H9 (cell line): ENCODE measurements at regions not wholly inside any gene's neighbourhood (a gene's known extent, or its start where the extent isn't known, plus 50 kb on each side); places are given as distances from the start of the nearest gene placed in this dataset.

Source experiments
- DNase-seq: peaks from one replicate; pipeline ENCODE4 v3.0.0-alpha.2; 2017
- H2AFZ ChIP-seq: one replicate; pipeline ENCODE4 v1.6.1; 2013; ENCODE audit warnings: mild to moderate bottlenecking, low read length, control low read depth, moderate library complexity
- H2AK5ac ChIP-seq: 2 replicates; pipeline ENCODE4 v1.6.1; 2013; ENCODE audit warnings: low read length, control low read depth, mixed read lengths; ENCODE audit not compliant: insufficient read length
- H2BK120ac ChIP-seq: one replicate; pipeline ENCODE4 v1.6.1; 2013; ENCODE audit warnings: low read depth, mild to moderate bottlenecking, low read length, control low read depth, inconsistent platforms; ENCODE audit not compliant: poor library complexity, severe bottlenecking
- H2BK12ac ChIP-seq: 2 replicates; pipeline ENCODE4 v1.6.1; 2013; ENCODE audit warnings: low read length, control low read depth, mixed read lengths, low read depth; ENCODE audit not compliant: insufficient read length
- H2BK15ac ChIP-seq: 2 replicates; pipeline ENCODE4 v1.6.1; 2013; ENCODE audit warnings: low read depth, low read length, control low read depth
- H2BK20ac ChIP-seq: one replicate; pipeline ENCODE4 v1.6.1; 2013; ENCODE audit warnings: low read depth, mild to moderate bottlenecking, low read length, control low read depth, inconsistent platforms; ENCODE audit not compliant: poor library complexity, severe bottlenecking
- H2BK5ac ChIP-seq: 2 replicates; pipeline ENCODE4 v1.6.1; 2013; ENCODE audit warnings: low read length, control low read depth, mixed read lengths; ENCODE audit not compliant: insufficient read length
- H3K14ac ChIP-seq: 2 replicates; pipeline ENCODE4 v1.6.1; 2013; ENCODE audit warnings: low read length, control low read depth; ENCODE audit not compliant: insufficient read depth
- H3K18ac ChIP-seq: 2 replicates; pipeline ENCODE4 v1.6.1; 2013; ENCODE audit warnings: low read depth, mild to moderate bottlenecking, mixed read lengths, low read length, control low read depth; ENCODE audit not compliant: insufficient read length
- H3K23ac ChIP-seq: 2 replicates; pipeline ENCODE4 v1.6.1; 2013; ENCODE audit warnings: low read length, control low read depth, mixed read lengths, low read depth; ENCODE audit not compliant: insufficient read length
- H3K23me2 ChIP-seq: 2 replicates; pipeline ENCODE4 v1.6.1; 2013; ENCODE audit warnings: low read depth, mild to moderate bottlenecking, mixed read lengths, low read length, control low read depth; ENCODE audit not compliant: insufficient read length, poor library complexity, severe bottlenecking
- H3K27ac ChIP-seq: 2 replicates; pipeline ENCODE4 v1.5.1; 2013; ENCODE audit warnings: low read length, control low read depth, mixed read lengths, low read depth; ENCODE audit not compliant: insufficient read length
- H3K27me3 ChIP-seq: 2 replicates; pipeline ENCODE4 v1.6.1; 2013; ENCODE audit warnings: low read length, control low read depth, inconsistent platforms; ENCODE audit not compliant: insufficient read depth
- H3K4ac ChIP-seq: 2 replicates; pipeline ENCODE4 v1.6.1; 2013; ENCODE audit warnings: low read depth, mild to moderate bottlenecking, control low read depth, inconsistent platforms, low read length, moderate library complexity
- H3K4me1 ChIP-seq: 2 replicates; pipeline ENCODE4 v1.6.1; 2013; ENCODE audit warnings: low read length, control low read depth, inconsistent platforms; ENCODE audit not compliant: insufficient read depth
- H3K4me2 ChIP-seq: 2 replicates; pipeline ENCODE4 v1.6.1; 2013; ENCODE audit warnings: low read length, control low read depth, mixed read lengths; ENCODE audit not compliant: insufficient read length, insufficient read depth
- H3K56ac ChIP-seq: 2 replicates; pipeline ENCODE4 v1.6.1; 2013; ENCODE audit warnings: low read depth, mild to moderate bottlenecking, mixed read lengths, low read length, control low read depth; ENCODE audit not compliant: insufficient read length
- H3K79me1 ChIP-seq: 2 replicates; pipeline ENCODE4 v1.6.1; 2013; ENCODE audit warnings: low read depth, mild to moderate bottlenecking, moderate library complexity, low read length, control low read depth, inconsistent platforms; ENCODE audit not compliant: insufficient read depth, poor library complexity, severe bottlenecking
- H3K79me2 ChIP-seq: 2 replicates; pipeline ENCODE4 v1.6.1; 2013; ENCODE audit warnings: low read length, control low read depth, inconsistent platforms; ENCODE audit not compliant: insufficient read depth
- H3K9ac ChIP-seq: 2 replicates; pipeline ENCODE4 v1.6.1; 2013; ENCODE audit warnings: low read length, control low read depth, mixed read lengths; ENCODE audit not compliant: insufficient read length; ENCODE audit errors: extremely low read depth
- H3K9me3 ChIP-seq: one replicate; pipeline ENCODE4 v1.6.1; 2013; ENCODE audit warnings: low read depth, low read length, inconsistent platforms; ENCODE audit not compliant: control insufficient read depth
- H3T11ph ChIP-seq: one replicate; pipeline ENCODE4 v1.6.1; 2013; ENCODE audit warnings: mild to moderate bottlenecking, low read length, control low read depth, inconsistent platforms
- H4K20me1 ChIP-seq: one replicate; pipeline ENCODE4 v1.6.1; 2013; ENCODE audit not compliant: control insufficient read depth, insufficient read length, insufficient read depth
- H4K5ac ChIP-seq: 2 replicates; pipeline ENCODE4 v1.6.1; 2013; ENCODE audit warnings: low read depth, mild to moderate bottlenecking, mixed read lengths, low read length, control low read depth; ENCODE audit not compliant: insufficient read length
- H4K8ac ChIP-seq: replicated peaks from 2 replicates; pipeline ENCODE4 v1.6.1; 2013; ENCODE audit warnings: low read length, control low read depth, mixed read lengths, low read depth; ENCODE audit not compliant: insufficient read length
- H4K91ac ChIP-seq: 2 replicates; pipeline ENCODE4 v1.6.1; 2013; ENCODE audit warnings: low read depth, mild to moderate bottlenecking, moderate library complexity, mixed read lengths, low read length, control low read depth; ENCODE audit not compliant: insufficient read length
- H3K27ac Mint-ChIP-seq, 3 experiments: 2 replicates in 2 of 3; 3 replicates in 1 of 3; pipeline ENCODE4 v1.8.0; 2020 to 2021; ENCODE audit warnings: mixed read lengths in 3 of 3, mild to moderate bottlenecking in 1 of 3, moderate library complexity in 1 of 3
- H3K27me3 Mint-ChIP-seq: 2 replicates; pipeline ENCODE4 v1.8.0; 2021; ENCODE audit warnings: low read depth, mild to moderate bottlenecking, moderate library complexity, mixed read lengths
- H3K36me3 Mint-ChIP-seq, 3 experiments: 2 replicates in 2 of 3; 3 replicates in 1 of 3; pipeline ENCODE4 v1.8.0; 2020 to 2021; ENCODE audit warnings: low read depth in 3 of 3, mixed read lengths in 3 of 3; ENCODE audit not compliant: insufficient read depth in 1 of 3
- H3K4me1 Mint-ChIP-seq, 2 experiments: 2 replicates each; pipeline ENCODE4 v1.8.0; 2020; ENCODE audit warnings: mixed read lengths in 2 of 2
- H3K4me3 Mint-ChIP-seq, 2 experiments: 2 replicates in 1 of 2; 3 replicates in 1 of 2; pipeline ENCODE4 v1.8.0; 2020 to 2021; ENCODE audit warnings: mild to moderate bottlenecking in 2 of 2, mixed read lengths in 2 of 2, moderate library complexity in 1 of 2
- H3K9me3 Mint-ChIP-seq, 2 experiments: 2 replicates in 1 of 2; 3 replicates in 1 of 2; pipeline ENCODE4 v1.8.0; 2020; ENCODE audit warnings: mild to moderate bottlenecking in 2 of 2, mixed read lengths in 2 of 2, moderate library complexity in 1 of 2
- whole genome bisulfite sequencing: extraction: QIAGEN DNeasy Blood & Tissue Kit; methylation state at CpG from one replicate; pipeline ENCODE4 v1.1.7; 2013; ENCODE audit warnings: missing lambda C conversion rate, low lambda C conversion rate, mixed read lengths; ENCODE audit not compliant: insufficient read length; ENCODE audit errors: extremely low coverage; 5-methylcytosine and 5-hydroxymethylcytosine counted together
- TF ChIP-seq, protein P1 (sequence below): fragments of 200-600 bp; sonication (generic); conservative IDR thresholded peaks from 3 replicates; pipeline ENCODE4 v1.8.0; 2021; ENCODE audit warnings: antibody characterized with exemption, mild to moderate bottlenecking

- Mint-ChIP-seq H3K4me3 (no peak overlapping the region), H3K27me3 (peaks cover 2% of the 10 kb centered on the region; the same call in 1 of the 2 replicates), H3K9me3 (no peaks in the 10 kb centered on the region), H3K4me1 (peaks cover 4 to 7% of the 10 kb centered on the region in 2 experiments), H3K27ac (no peak overlapping the region), H3K36me3 (no peaks in the 10 kb centered on the region)
- Histone ChIP-seq H3K27ac (no peak overlapping the region), H4K91ac (no peak overlapping the region), H4K8ac (no peak overlapping the region), H3K79me2 (no peaks in the 10 kb centered on the region), H3K27me3 (no peaks in the 10 kb centered on the region), H3T11ph (no peak overlapping the region), H2BK5ac (no peak overlapping the region), H3K4me2 (no peak overlapping the region), H3K9ac (no peak overlapping the region), H3K23ac (no peak overlapping the region), H3K9me3 (no peaks in the 10 kb centered on the region), H3K56ac (no peak overlapping the region), H2BK15ac (no peak overlapping the region), H4K5ac (no peak overlapping the region), H2AFZ (no peak overlapping the region), H3K14ac (no peak overlapping the region), H3K4me1 (no peaks in the 10 kb centered on the region), H2BK20ac (no peak overlapping the region), H2BK120ac (no peak overlapping the region), H2BK12ac (no peak overlapping the region), H4K20me1 (no peaks in the 10 kb centered on the region), H3K79me1 (no peaks in the 10 kb centered on the region), H2AK5ac (no peak overlapping the region), H3K4ac (no peak overlapping the region), H3K23me2 (no peaks in the 10 kb centered on the region), H3K18ac (no peak overlapping the region)
- DNase-seq = no peak
- TF ChIP-seq, protein P1, sequence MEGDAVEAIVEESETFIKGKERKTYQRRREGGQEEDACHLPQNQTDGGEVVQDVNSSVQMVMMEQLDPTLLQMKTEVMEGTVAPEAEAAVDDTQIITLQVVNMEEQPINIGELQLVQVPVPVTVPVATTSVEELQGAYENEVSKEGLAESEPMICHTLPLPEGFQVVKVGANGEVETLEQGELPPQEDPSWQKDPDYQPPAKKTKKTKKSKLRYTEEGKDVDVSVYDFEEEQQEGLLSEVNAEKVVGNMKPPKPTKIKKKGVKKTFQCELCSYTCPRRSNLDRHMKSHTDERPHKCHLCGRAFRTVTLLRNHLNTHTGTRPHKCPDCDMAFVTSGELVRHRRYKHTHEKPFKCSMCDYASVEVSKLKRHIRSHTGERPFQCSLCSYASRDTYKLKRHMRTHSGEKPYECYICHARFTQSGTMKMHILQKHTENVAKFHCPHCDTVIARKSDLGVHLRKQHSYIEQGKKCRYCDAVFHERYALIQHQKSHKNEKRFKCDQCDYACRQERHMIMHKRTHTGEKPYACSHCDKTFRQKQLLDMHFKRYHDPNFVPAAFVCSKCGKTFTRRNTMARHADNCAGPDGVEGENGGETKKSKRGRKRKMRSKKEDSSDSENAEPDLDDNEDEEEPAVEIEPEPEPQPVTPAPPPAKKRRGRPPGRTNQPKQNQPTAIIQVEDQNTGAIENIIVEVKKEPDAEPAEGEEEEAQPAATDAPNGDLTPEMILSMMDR = no peak
- no CpG with 5 or more reads among the region's 4 CpGs for WGBS
Measured at GRCh38 chr9:88321764-88322163, 66.5 kb upstream of the SPIN1 start.
